Ecto neural progenitor cell (in vitro differentiated cells): ENCODE measurements at regions not wholly inside any gene's neighbourhood (a gene's known extent, or its start where the extent isn't known, plus 50 kb on each side); places are given as distances from the start of the nearest gene placed in this dataset.
"Not testable (repeated sequence)": the region's sequence is repeated elsewhere in the genome, so short reads cannot be mapped to it uniquely, and the experiment has no call there.

ENCODE experiments used
- DNase-seq: peaks from one replicate; pipeline ENCODE4 v3.0.0-alpha.2; 2018; ENCODE audit warnings: low spot score

- not testable (repeated sequence) for DNase-seq
These were observed 435.8 kb downstream of the SHISA9 start for GRCh38 chr16:13336907-13337881.

DNA sequence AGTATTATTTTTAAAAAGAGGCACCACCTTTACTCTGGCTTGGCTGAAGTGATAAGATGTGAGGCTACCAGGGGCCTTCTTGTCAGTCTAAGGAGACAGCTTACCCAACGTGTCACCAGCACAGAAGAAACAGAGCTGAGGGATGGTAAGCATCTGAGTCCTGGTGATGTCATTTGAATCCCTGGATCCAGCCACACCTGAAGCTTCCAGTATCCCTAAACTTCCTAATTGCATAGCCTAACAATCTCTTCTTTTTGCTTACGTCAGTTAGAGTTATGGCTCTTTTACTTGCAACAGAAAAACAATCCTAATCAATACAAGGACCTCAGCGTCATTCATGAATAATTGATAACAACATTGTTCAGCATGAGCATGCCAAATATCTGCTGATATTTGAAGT is 436.6 kb downstream of the SHISA9 start:
- DNase-seq, result no peak

DNA sequence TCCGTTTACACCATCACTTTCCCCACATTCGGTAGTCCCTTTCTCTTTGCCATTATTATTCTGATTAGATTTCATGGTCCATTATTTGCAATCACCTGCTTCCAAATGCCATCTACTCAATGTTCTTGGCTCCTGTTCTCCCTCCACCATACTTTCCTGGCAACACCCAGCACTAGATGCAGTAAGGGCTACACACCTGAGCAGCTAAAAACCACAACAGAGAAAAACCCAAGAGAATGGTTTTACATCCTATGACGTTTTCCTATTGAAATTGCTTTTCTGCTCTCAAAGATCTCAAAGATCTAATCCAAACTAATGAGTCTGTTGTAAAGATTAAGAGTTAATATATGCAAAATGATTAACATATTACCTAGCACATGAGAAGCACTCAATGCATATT is 441.3 kb downstream of the SHISA9 start:
- no peak for DNase-seq

DNA sequence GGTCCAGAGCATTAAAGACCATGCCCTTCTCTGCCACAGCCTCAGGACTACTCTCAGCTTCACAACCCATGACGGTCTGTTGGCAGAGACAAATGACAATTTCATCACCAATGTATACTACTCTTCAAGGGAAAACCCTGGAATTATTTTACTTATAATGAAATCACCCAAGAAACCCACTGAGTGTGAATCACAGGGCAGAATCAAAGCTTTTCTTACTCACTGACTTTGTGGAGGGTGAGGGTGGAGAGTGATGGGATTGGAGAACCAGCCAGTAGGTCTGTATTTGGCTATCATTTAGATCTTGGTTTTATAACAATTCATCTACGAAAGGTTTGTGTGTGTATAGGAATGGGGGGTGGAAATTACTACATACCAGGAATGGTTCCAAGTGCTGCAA is 442.6 kb downstream of the SHISA9 start:
- no peak for DNase-seq

- no peak for DNase-seq
These were observed 447.0 kb downstream of the SHISA9 start for GRCh38 chr16:13348416-13348815.

- DNase-seq, result no peak
These were observed 448.6 kb downstream of the SHISA9 start for GRCh38 chr16:13350000-13350399.

- DNase-seq, result no peak
These were observed 449.8 kb downstream of the SHISA9 start for GRCh38 chr16:13351181-13351580.

- DNase-seq, result no peak
These were observed 450.3 kb downstream of the SHISA9 start for GRCh38 chr16:13351601-13352217.

- not testable (repeated sequence) for DNase-seq
These were observed 451.4 kb downstream of the SHISA9 start for GRCh38 chr16:13352796-13353195.

DNA sequence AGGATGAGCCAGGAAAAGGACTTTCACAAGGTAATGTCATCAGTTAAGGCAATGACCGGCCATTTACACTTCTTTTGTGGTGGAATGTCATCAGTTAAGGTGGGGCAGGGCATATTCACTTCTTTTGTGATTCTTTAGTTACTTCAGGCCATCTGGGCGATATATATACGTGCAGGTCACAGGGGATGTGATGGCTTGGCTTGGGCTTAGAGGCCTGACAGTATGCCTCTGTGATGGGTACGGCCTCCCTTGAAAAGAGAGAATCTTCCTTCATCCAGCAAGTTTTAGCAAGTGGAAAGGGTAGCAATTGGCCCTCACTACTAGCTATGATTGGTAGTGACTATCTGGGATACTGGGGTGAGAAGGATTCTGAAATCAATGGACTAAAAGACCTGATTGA is 456.4 kb downstream of the SHISA9 start:
- DNase-seq, result not testable (repeated sequence)

GRCh38 chr16:13359835-13360234 is 458.4 kb downstream of the SHISA9 start:
- no peak for DNase-seq

GRCh38 chr16:13372421-13372820 is 471.0 kb downstream of the SHISA9 start:
- DNase-seq, result no peak

GRCh38 chr16:13376174-13376573 is 474.8 kb downstream of the SHISA9 start:
- no peak for DNase-seq

GRCh38 chr16:13377143-13377542 is 475.7 kb downstream of the SHISA9 start:
- no peak for DNase-seq

GRCh38 chr16:13378151-13378550 is 476.8 kb downstream of the SHISA9 start:
- DNase-seq, result no peak

GRCh38 chr16:13379266-13379665 is 477.9 kb downstream of the SHISA9 start:
- DNase-seq, result no peak

DNA sequence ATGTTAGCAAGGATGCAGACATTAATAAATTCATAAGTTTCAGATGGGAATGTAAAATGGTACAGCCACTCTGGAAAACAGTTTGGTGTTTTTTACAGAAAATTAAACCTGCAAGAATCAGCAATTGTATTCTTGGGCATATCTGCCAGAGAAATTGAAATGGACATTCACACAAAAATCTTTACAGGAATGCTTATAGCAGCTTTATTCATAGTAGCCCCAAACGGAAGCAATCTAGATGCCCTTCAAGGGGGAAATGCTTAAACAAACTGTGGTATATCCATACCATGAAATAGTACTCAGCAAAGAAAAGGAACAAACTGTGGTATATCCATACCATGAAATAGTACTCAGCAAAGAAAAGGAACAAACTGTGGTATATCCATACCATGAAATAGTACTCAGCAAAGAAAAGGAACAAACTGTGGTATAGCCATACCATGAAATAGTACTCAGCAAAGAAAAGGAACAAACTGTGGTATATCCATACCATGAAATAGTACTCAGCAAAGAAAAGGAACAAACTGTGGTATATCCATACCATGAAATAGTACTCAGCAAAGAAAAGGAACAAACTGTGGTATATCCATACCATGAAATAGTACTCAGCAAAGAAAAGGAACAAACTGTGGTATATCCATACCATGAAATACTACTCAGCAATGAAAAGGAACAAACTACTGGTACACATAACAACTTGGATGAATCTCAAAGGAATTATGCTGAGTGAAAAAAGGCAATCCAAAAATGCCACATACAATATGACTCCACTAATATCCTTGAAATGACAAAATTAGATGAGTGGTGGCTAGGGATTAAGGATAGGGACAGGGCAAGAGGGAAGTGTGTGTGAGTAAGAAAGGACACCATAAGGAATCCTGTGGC is 484.0 kb downstream of the SHISA9 start:
- DNase-seq, result not testable (repeated sequence)

DNA sequence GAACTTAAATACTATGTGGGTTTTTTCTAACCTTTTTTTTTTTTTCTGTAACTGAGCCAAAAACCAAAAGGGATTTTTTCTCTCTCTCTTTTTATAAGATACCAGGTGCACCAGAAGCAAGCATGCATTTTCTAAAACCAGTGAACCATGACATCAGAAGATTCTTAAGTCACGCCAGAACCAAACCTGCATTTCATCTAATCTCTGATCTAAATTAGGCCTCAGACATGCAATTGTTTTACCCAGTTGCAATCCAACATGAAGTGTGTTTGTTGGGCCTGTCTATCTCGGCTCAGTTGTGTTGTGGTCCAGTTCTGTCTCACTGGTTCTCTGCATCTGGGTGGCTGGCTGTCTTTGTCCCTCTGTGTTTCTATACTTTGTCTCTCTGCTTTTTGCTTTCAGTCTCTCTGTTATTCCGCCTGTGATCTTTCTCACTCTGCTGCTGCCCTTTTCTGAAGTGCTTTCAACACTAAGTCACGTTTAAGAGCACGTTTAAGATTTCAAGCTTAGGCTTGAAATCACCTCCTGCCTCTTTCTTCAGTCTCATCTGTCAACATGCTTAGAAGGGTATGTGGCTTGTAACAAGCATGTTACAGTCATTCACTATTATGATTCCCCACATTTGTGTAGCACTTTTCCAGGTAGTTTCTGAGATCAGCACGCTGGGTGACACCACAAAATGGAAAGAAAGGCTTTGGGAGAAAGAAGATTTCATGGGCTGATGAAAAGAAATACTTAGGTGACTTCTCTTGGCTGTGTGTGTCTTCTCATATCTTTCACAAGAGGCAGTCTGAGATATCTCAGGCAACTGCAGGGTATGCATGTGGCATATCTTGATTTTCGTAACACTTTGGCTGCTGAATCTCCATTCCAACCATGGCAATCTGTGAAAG is 488.9 kb downstream of the SHISA9 start:
- DNase-seq, result no peak

GRCh38 chr16:13390986-13391305 is 489.5 kb downstream of the SHISA9 start:
- DNase-seq, result no peak

GRCh38 chr16:13391337-13391736 is 489.9 kb downstream of the SHISA9 start:
- DNase-seq, result no peak

DNA sequence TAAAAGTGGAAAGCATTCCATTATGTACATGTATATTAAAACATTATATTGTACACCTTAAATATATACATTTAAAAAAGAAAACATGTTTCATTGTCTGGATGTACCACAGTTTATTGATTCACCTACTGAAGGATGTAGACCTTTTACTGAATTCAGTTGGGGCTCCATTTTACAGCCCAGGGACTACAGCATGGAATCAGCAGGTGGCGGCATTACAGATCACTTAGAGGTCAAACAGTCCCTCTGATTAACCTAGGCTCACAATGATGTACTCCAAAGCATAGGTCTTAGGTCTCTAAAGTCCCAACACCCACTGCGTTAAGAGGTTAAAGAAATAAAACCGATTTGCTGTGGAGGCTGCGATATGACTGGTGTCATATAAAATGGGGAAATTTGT is 490.9 kb downstream of the SHISA9 start:
- DNase-seq, result no peak
